ENCODE measurements at regions not wholly inside any gene's neighbourhood (a gene's known extent, or its start where the extent isn't known, plus 50 kb on each side); places are given as distances from the start of the nearest gene placed in this dataset.

- Histone ChIP-seq H3K27me3 (ENCODE audit: control insufficient read depth in 1 of 2, insufficient read depth in 2 of 2, low read length in 2 of 2) (peaks cover 0 to 6% of the 10 kb centered on the region in 2 experiments; a peak in 2 of 5 replicates), H4K20me1 (ENCODE audit: insufficient read depth, low read length) (no peaks in the 10 kb centered on the region), H3K4me1 (ENCODE audit: insufficient read depth, low read length) (peaks cover 7% of the 10 kb centered on the region; the same call in 1 of the 2 replicates), H3K79me2 (ENCODE audit: insufficient read depth, low read length) (no peaks in the 10 kb centered on the region), H3K9ac (ENCODE audit: insufficient read depth, low read depth, low read length) (no peak overlapping the region), H3K9me3 (ENCODE audit: low read length) (peaks cover 4% of the 10 kb centered on the region; the same call in 1 of the 2 replicates), H3K4me3 (replicated peaks in 1 of 3; ENCODE audit: insufficient read depth in 1 of 3, low read depth in 2 of 3, low read length in 3 of 3) (no peak overlapping the region), H3K27ac (ENCODE audit: extremely low read length, insufficient read depth, low read length) (no peak overlapping the region), H3K4me2 (ENCODE audit: low read depth, low read length) (no peak overlapping the region), H2AFZ (ENCODE audit: low read length) (no peak overlapping the region), H3K36me3 (replicated peaks in 1 of 2; ENCODE audit: control insufficient read depth in 1 of 2, insufficient read depth in 2 of 2, low read length in 2 of 2) (no peaks in the 10 kb centered on the region)
- BruUV-seq (replicated peaks), result no TSS peak
- ATAC-seq (no peak), DNase-seq (ENCODE audit: low spot score) (no peak), FAIRE-seq (no peak)
- ChIA-PET POLR2A (no interaction called here), CTCF (ENCODE audit: low intra/inter-chr PET ratio, low total read pairs) (no interaction called here)
- TF ChIP-seq ZNF724P (CRISPR knock-in tag; IDR thresholded peaks at IDR 0.05; ENCODE audit: borderline replicate concordance), result no peak
- no peak for TF ChIP-seq ZKSCAN5 (CRISPR knock-in tag; IDR thresholded peaks at IDR 0.05)
- TF ChIP-seq, protein P1, sequence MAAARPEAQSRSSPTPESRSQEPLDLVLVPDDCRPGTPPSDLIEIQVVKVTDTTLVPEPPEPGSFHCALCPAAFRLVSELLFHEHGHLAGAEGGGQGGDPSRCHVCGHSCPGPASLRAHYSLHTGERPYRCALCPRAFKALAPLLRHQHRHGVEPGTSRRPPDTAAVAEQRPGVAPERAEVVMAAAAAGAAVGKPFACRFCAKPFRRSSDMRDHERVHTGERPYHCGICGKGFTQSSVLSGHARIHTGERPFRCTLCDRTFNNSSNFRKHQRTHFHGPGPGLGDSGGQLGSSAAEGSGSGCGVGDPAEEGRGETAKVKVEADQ (CRISPR knock-in tag; IDR thresholded peaks at IDR 0.05; ENCODE audit: borderline replicate concordance), result no peak
- no peak for TF ChIP-seq BATF2 (CRISPR knock-in tag; IDR thresholded peaks at IDR 0.05)
- TF ChIP-seq CBX1 (IDR thresholded peaks at IDR 0.05; ENCODE audit: low read depth), result no peak
- no peak for TF ChIP-seq MXD1 (CRISPR knock-in tag; IDR thresholded peaks at IDR 0.05)
- TF ChIP-seq ZMYM2 (CRISPR knock-in tag; IDR thresholded peaks at IDR 0.05), result no peak
- no peak for TF ChIP-seq CEBPZ (IDR thresholded peaks at IDR 0.05; ENCODE audit: low read length)
- TF ChIP-seq ZNF326 (CRISPR knock-in tag; IDR thresholded peaks at IDR 0.05; ENCODE audit: borderline replicate concordance), result no peak
- no peak for TF ChIP-seq DR1 (CRISPR knock-in tag; IDR thresholded peaks at IDR 0.05)
- no peak for TF ChIP-seq EP300 (IDR thresholded peaks at IDR 0.05; ENCODE audit: low read depth in 2 of 2, low read length in 2 of 2)
- no peak for TF ChIP-seq EP300 (CRISPR knock-in tag; IDR thresholded peaks at IDR 0.05; ENCODE audit: borderline replicate concordance)
- TF ChIP-seq THAP11 (CRISPR knock-in tag; IDR thresholded peaks at IDR 0.05), result no peak
- no peak for TF ChIP-seq SIX1 (CRISPR knock-in tag; IDR thresholded peaks at IDR 0.05; ENCODE audit: borderline replicate concordance)
- no peak for TF ChIP-seq ZNF777 (CRISPR knock-in tag; IDR thresholded peaks at IDR 0.05)
- TF ChIP-seq ZBTB1 (CRISPR knock-in tag; IDR thresholded peaks at IDR 0.05; ENCODE audit: borderline replicate concordance), result no peak
- no peak for TF ChIP-seq CHCHD3 (CRISPR knock-in tag; IDR thresholded peaks at IDR 0.05)
- no peak for TF ChIP-seq ZNF143 (CRISPR knock-in tag; IDR thresholded peaks at IDR 0.05)
- no peak for TF ChIP-seq ZNF572 (CRISPR knock-in tag; IDR thresholded peaks at IDR 0.05)
- TF ChIP-seq ETV6 (CRISPR knock-in tag; conservative IDR thresholded peaks at IDR 0.05), result no peak
- no peak for TF ChIP-seq PHF5A (CRISPR knock-in tag; IDR thresholded peaks at IDR 0.05; ENCODE audit: low read depth, unreplicated experiment)
- 64% methylated on average over 12 of the region's 16 CpGs for WGBS (ENCODE audit: low lambda C conversion rate)
- intact Hi-C loops (cut with micrococcal nuclease; ENCODE audit: unreplicated experiment) (no loop called here), in situ Hi-C loops (cut with HindIII; ENCODE audit: extremely low pct_ligation_motif_present, low pct_unique_long_range_greater_than_20kb) (no loop called here)
Measured at GRCh38 chr22:48606684-48607307, 1220.9 kb downstream of the BRD1 start.

All from HepG2 (cell line).